ENCODE measurements at regions not wholly inside any gene's neighbourhood (a gene's known extent, or its start where the extent isn't known, plus 50 kb on each side); places are given as distances from the start of the nearest gene placed in this dataset.
A peak's percentile ranks its signal among the peaks of the same experiment; 100 is the strongest.

DNA sequence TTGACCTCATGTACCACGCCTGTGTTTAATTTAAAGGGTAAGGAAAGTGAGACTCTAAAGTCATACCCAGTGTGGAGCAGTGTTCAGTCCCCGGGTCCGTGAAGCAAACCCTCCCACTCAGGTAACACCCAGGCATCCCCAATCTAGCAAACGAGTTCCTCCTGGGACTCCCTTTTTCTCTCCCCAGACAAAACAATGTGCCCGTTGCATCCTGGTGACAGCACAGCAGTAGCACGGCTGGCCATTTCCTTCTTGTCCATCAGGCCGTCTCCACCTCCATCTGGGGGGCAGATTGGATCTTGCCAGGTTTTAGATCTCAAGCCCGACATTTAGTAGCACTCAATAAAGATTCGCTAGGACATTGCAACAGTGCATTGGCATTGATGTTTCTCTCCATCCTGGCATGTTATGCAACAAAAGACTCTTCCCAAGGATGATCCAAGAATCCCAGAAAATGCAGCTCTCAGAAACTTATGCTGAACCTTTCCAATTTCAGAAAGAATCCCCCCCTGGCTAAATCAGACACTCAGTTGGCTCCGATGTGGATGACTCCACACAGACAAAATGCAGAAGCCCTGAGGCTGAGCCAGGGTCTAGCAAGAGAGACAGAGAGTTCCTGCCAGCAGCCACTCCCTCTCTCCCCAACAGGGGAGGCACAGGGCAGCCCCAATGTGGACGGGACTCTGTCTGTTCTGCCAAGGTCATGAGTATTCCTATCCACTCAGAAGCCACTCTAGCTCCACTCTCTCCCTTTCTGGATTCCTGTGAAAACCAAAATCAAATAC, 274.5 kb upstream of the MGMT start:
- no peak overlapping the region for H3K27ac ChIP-seq (ENCODE audit: low read depth in 1 of 2, low read length in 1 of 2)
- H3K9ac ChIP-seq (ENCODE audit: insufficient read depth in 1 of 2, low read length in 2 of 2), result no peak overlapping the region
- TF ChIP-seq, protein P1, sequence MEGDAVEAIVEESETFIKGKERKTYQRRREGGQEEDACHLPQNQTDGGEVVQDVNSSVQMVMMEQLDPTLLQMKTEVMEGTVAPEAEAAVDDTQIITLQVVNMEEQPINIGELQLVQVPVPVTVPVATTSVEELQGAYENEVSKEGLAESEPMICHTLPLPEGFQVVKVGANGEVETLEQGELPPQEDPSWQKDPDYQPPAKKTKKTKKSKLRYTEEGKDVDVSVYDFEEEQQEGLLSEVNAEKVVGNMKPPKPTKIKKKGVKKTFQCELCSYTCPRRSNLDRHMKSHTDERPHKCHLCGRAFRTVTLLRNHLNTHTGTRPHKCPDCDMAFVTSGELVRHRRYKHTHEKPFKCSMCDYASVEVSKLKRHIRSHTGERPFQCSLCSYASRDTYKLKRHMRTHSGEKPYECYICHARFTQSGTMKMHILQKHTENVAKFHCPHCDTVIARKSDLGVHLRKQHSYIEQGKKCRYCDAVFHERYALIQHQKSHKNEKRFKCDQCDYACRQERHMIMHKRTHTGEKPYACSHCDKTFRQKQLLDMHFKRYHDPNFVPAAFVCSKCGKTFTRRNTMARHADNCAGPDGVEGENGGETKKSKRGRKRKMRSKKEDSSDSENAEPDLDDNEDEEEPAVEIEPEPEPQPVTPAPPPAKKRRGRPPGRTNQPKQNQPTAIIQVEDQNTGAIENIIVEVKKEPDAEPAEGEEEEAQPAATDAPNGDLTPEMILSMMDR (IDR thresholded peaks at IDR 0.05; ENCODE audit: control extremely low read depth, extremely low read depth), result no peak
- 51 to 68% methylated on average over 11 of the region's 11 CpGs for WGBS, 2 donors
- no peak overlapping the region for H3K4me3 ChIP-seq
- H3K36me3 ChIP-seq (ENCODE audit: control insufficient read depth in 4 of 4, insufficient read depth in 4 of 4, low read length in 4 of 4), result no peaks in the 10 kb centered on the region
- DNase-seq (peak; percentile 14 to 31 (median 17)), ATAC-seq (ENCODE audit: insufficient read depth, low FRiP score) (peak; percentile 58)
- peaks cover 0 to 14% (median 0%) of the 10 kb centered on the region in 5 donors for H3K4me1 ChIP-seq (ENCODE audit: control insufficient read depth in 5 of 5, insufficient read depth in 5 of 5, low read length in 5 of 5)
- H3K27me3 ChIP-seq (ENCODE audit: control insufficient read depth in 3 of 3, insufficient read depth in 3 of 3, low read length in 2 of 3), result peaks cover 0 to 13% (median 3%) of the 10 kb centered on the region in 3 donors
- H3K9me3 ChIP-seq (ENCODE audit: control insufficient read depth in 4 of 4, insufficient read depth in 3 of 4, low read length in 3 of 4), result peaks cover 0 to 3% (median 1%) of the 10 kb centered on the region in 4 donors

DNA sequence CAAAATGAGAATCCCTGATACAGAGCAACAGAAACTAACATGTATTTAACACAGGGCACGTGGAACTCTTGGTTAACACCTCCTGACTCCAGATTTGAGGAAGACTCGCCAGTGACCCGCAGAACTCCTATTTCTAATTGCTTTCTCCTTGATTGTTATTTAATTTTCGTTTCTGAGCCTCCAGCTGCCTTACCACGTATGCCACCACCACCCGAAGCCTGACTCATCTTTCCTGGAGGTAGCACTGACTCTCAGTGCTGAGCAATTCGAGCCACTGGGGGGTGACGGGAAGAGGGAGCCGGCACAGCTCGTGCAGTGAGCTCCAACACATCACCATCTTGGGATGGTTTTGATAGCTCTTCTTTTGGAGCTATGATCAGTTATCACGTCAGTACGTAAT, 273.9 kb upstream of the MGMT start:
- H3K4me1 ChIP-seq (ENCODE audit: control insufficient read depth in 5 of 5, insufficient read depth in 5 of 5, low read length in 5 of 5), result peaks cover 0 to 14% (median 0%) of the 10 kb centered on the region in 5 donors
- WGBS, 2 donors, result 60 to 66% methylated on average over 12 of the region's 12 CpGs
- no peak overlapping the region for H3K4me3 ChIP-seq
- DNase-seq (no peak), ATAC-seq (ENCODE audit: insufficient read depth, low FRiP score) (no peak)
- no peaks in the 10 kb centered on the region for H3K36me3 ChIP-seq (ENCODE audit: control insufficient read depth in 4 of 4, insufficient read depth in 4 of 4, low read length in 4 of 4)
- H3K9ac ChIP-seq (ENCODE audit: insufficient read depth in 1 of 2, low read length in 2 of 2), result no peak overlapping the region
- no peak overlapping the region for H3K27ac ChIP-seq (ENCODE audit: low read depth in 1 of 2, low read length in 1 of 2)
- H3K27me3 ChIP-seq (ENCODE audit: control insufficient read depth in 3 of 3, insufficient read depth in 3 of 3, low read length in 2 of 3), result peaks cover 0 to 13% (median 3%) of the 10 kb centered on the region in 3 donors
- TF ChIP-seq, protein P1 (IDR thresholded peaks at IDR 0.05; ENCODE audit: control extremely low read depth, extremely low read depth), result no peak
- peaks cover 0 to 3% (median 0%) of the 10 kb centered on the region in 4 donors for H3K9me3 ChIP-seq (ENCODE audit: control insufficient read depth in 4 of 4, insufficient read depth in 3 of 4, low read length in 3 of 4)

DNA sequence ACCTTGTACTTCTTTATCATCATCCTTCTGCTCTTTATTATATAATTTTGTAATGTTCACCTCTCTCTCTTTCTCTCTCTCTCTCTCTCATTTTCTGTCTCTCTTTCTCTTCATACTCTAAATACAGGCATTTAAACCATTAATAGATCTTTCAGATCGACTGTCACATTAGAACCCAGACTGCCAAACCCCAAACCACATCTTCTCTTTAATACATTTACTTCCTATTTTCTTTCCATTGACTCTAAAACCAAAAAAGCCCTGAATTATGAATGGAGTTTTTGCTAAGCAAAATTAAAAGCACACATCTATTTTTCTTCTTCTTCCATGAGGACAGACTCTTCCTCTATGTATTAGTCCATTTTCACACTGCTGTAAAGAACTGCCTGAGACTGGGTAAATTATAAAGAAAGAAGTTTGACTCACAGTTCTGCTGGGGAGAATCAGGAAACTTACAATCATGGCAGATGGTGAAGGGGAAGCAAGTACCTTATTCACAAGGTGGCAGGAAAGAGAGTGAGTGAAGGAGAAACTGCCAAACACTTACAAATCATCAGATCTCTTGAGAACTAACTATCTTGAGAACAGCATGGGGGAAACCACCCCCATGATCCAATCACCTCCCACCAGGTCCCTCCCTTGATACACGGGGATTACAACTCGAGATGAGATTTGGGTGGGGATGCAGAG, 272.7 kb upstream of the MGMT start:
- Histone ChIP-seq H3K4me1 (ENCODE audit: control insufficient read depth in 5 of 5, insufficient read depth in 5 of 5, low read length in 5 of 5) (peaks cover 0 to 14% (median 0%) of the 10 kb centered on the region in 5 donors), H3K36me3 (ENCODE audit: control insufficient read depth in 4 of 4, insufficient read depth in 4 of 4, low read length in 4 of 4) (no peaks in the 10 kb centered on the region), H3K9ac (ENCODE audit: insufficient read depth in 1 of 2, low read length in 2 of 2) (no peak overlapping the region), H3K9me3 (ENCODE audit: control insufficient read depth in 4 of 4, insufficient read depth in 3 of 4, low read length in 3 of 4) (peaks cover 0 to 3% (median 0%) of the 10 kb centered on the region in 4 donors), H3K27ac (ENCODE audit: low read depth in 1 of 2, low read length in 1 of 2) (no peak overlapping the region), H3K27me3 (ENCODE audit: control insufficient read depth in 3 of 3, insufficient read depth in 3 of 3, low read length in 2 of 3) (peaks cover 0 to 13% (median 3%) of the 10 kb centered on the region in 3 donors), H3K4me3 (no peak overlapping the region)
- DNase-seq (no peak), ATAC-seq (ENCODE audit: insufficient read depth, low FRiP score) (no peak)
- TF ChIP-seq, protein P1 (IDR thresholded peaks at IDR 0.05; ENCODE audit: control extremely low read depth, extremely low read depth), result no peak
- 44 to 67% methylated on average over 3 of the region's 3 CpGs for WGBS, 2 donors

All from lung (tissue), 11 donors.